HepG2 (cell line): ENCODE measurements at regions not wholly inside any gene's neighbourhood (a gene's known extent, or its start where the extent isn't known, plus 50 kb on each side); places are given as distances from the start of the nearest gene placed in this dataset.

Experiments
- ATAC-seq: fragments of 200-7000 bp; cut with Tn5 transposase; 3 replicates; pipeline ENCODE4 v1.9.1; 2020; ENCODE audit warnings: mild to moderate bottlenecking, moderate library complexity
- BruUV-seq: library from RNA; stranded (reverse); fragments of 400-500 nt; replicated peaks from 2 replicates; lab custom pipeline; 2021; lab: Mats Ljungman, UMichigan
- CTCF ChIA-PET: fragments of 300-600 bp; formaldehyde crosslinking; extraction: SDS; loops from one replicate; lab custom pipeline; 2021; ENCODE audit warnings: low total read pairs, inconsistent platforms, low intra/inter-chr PET ratio; lab: Yijun Ruan, JAX
- POLR2A ChIA-PET: fragments of 350-600 bp; sonication (Branson Sonifier 250); formaldehyde crosslinking; loops from one replicate; lab custom pipeline; 2020; ENCODE audit warnings: antibody characterized with exemption, inconsistent platforms; lab: Yijun Ruan, JAX
- DNase-seq: peaks from one replicate; pipeline ENCODE4 v3.0.0-alpha.2; 2015; ENCODE audit warnings: low spot score
- FAIRE-seq: peaks from 3 replicates; lab custom pipeline; 2011; peaks lifted over from hg19 to GRCh38; lab: Jason Lieb, UNC
- H2AFZ ChIP-seq: one replicate; pipeline ENCODE4 v1.6.1; 2011; ENCODE audit warnings: low read length, inconsistent platforms
- H3K27ac ChIP-seq: fragments of 300-600 bp; 3 replicates; pipeline ENCODE4 v1.8.0; 2011; ENCODE audit warnings: mixed run types, mild to moderate bottlenecking, mixed read lengths, low read length, inconsistent platforms; ENCODE audit not compliant: insufficient read depth; ENCODE audit errors: extremely low read length
- H3K27me3 ChIP-seq, 2 experiments: fragments of 200-600 bp in 1 of 2; 2 replicates in 1 of 2; 3 replicates in 1 of 2; pipeline versions ENCODE4 v1.6.0 to v1.8.0; 2011; ENCODE audit warnings: low read length in 2 of 2, mild to moderate bottlenecking in 2 of 2, moderate library complexity in 2 of 2, inconsistent platforms in 1 of 2; ENCODE audit not compliant: insufficient read depth in 2 of 2, control insufficient read depth in 1 of 2
- H3K36me3 ChIP-seq, 2 experiments: fragments of 200-600 bp in 1 of 2; replicated peaks in 1 of 2; 2 replicates in 1 of 2; 3 replicates in 1 of 2; pipeline versions ENCODE4 v1.5.1 to v1.8.0; 2011; ENCODE audit warnings: low read length in 2 of 2, inconsistent platforms in 1 of 2; ENCODE audit not compliant: insufficient read depth in 2 of 2, control insufficient read depth in 1 of 2
- H3K4me1 ChIP-seq: 2 replicates; pipeline ENCODE4 v1.5.1; 2012; ENCODE audit warnings: low read length, inconsistent platforms; ENCODE audit not compliant: insufficient read depth
- H3K4me2 ChIP-seq: 2 replicates; pipeline ENCODE4 v1.6.0; 2011; ENCODE audit warnings: low read depth, low read length, inconsistent platforms
- H3K4me3 ChIP-seq, 3 experiments: fragments of 200-600 bp in 1 of 3; sonication (generic), shearing (Covaris generic) in 1 of 3; replicated peaks in 1 of 3; 2 replicates each; pipeline ENCODE4 v1.5.1; 2011 to 2016; ENCODE audit warnings: low read length in 3 of 3, inconsistent platforms in 2 of 3, low read depth in 2 of 3, mild to moderate bottlenecking in 2 of 3, control low read depth in 1 of 3, mixed read lengths in 1 of 3; ENCODE audit not compliant: insufficient read depth in 1 of 3
- H3K79me2 ChIP-seq: one replicate; pipeline ENCODE4 v1.6.1; 2011; ENCODE audit warnings: low read length, inconsistent platforms; ENCODE audit not compliant: insufficient read depth
- H3K9ac ChIP-seq: 2 replicates; pipeline ENCODE4 v1.6.0; 2011; ENCODE audit warnings: mild to moderate bottlenecking, low read depth, low read length, inconsistent platforms; ENCODE audit not compliant: insufficient read depth
- H3K9me3 ChIP-seq: 2 replicates; pipeline ENCODE4 v1.5.1; 2012; ENCODE audit warnings: mild to moderate bottlenecking, low read length
- H4K20me1 ChIP-seq: 2 replicates; pipeline ENCODE4 v1.6.0; 2011; ENCODE audit warnings: inconsistent platforms, mild to moderate bottlenecking, low read length, moderate library complexity; ENCODE audit not compliant: insufficient read depth
- ATF2 ChIP-seq: sonication (generic); formaldehyde crosslinking; IDR thresholded peaks from 2 replicates; pipeline ENCODE4 v1.4.0; 2020; ENCODE audit warnings: missing genetic modification reagents
- ELF3 ChIP-seq: IDR thresholded peaks from 2 replicates; pipeline ENCODE4 v1.6.1; 2016; ENCODE audit warnings: missing genetic modification reagents, missing compliant biosample characterization
- HIC2 ChIP-seq: sonication (generic); formaldehyde crosslinking; IDR thresholded peaks from 2 replicates; pipeline ENCODE4 v1.9.0; 2022; ENCODE audit warnings: low read depth, missing genetic modification reagents
- HOMEZ ChIP-seq: IDR thresholded peaks from 2 replicates; pipeline ENCODE4 v1.6.1; 2016; ENCODE audit warnings: low read depth
- ISL2 ChIP-seq: sonication (generic); formaldehyde crosslinking; IDR thresholded peaks from 2 replicates; pipeline ENCODE4 v1.5.0; 2020; ENCODE audit warnings: missing genetic modification reagents
- PAX8 ChIP-seq: sonication (generic); formaldehyde crosslinking; IDR thresholded peaks from 2 replicates; pipeline ENCODE4 v1.8.0; 2022; ENCODE audit warnings: mild to moderate bottlenecking, missing genetic modification reagents, borderline replicate concordance
- RXRB ChIP-seq: IDR thresholded peaks from 2 replicates; pipeline ENCODE4 v1.6.1; 2016; ENCODE audit warnings: borderline replicate concordance, missing genetic modification reagents, missing compliant biosample characterization
- SUZ12 ChIP-seq: fragments of 150-350 bp; IDR thresholded peaks from 2 replicates; pipeline ENCODE4 v1.6.1; 2014; ENCODE audit warnings: low read depth, low read length
- THYN1 ChIP-seq: sonication (generic); formaldehyde crosslinking; IDR thresholded peaks from 2 replicates; pipeline ENCODE4 v1.8.1; 2023; ENCODE audit warnings: low read depth, mild to moderate bottlenecking, moderate library complexity, missing genetic modification reagents, borderline replicate concordance
- ZEB1 ChIP-seq: IDR thresholded peaks from 2 replicates; pipeline ENCODE4 v1.6.1; 2012; ENCODE audit warnings: mild to moderate bottlenecking, low read depth, inconsistent platforms; ENCODE audit not compliant: insufficient replicate concordance
- ZNF3 ChIP-seq: IDR thresholded peaks from 2 replicates; pipeline ENCODE4 v1.7.0; 2017; ENCODE audit warnings: inconsistent platforms
- ZNF441 ChIP-seq: sonication (generic); formaldehyde crosslinking; IDR thresholded peaks from 2 replicates; pipeline ENCODE4 v1.7.0; 2021; ENCODE audit warnings: missing genetic modification reagents, borderline replicate concordance
- WGBS: methylation state at CpG from one replicate; pipeline ENCODE4 v1.1.6; 2017; ENCODE audit warnings: low lambda C conversion rate; 5-methylcytosine and 5-hydroxymethylcytosine counted together
- in situ Hi-C: cut with HindIII; loops from 2 replicates; pipeline ENCODE4 v1.10.0; 2017; ENCODE audit warnings: low pct_unique_long_range_greater_than_20kb; ENCODE audit not compliant: extremely low pct_ligation_motif_present
- intact Hi-C: fragments of 100-400 bp; cut with micrococcal nuclease; formaldehyde crosslinking; loops from one replicate; pipeline ENCODE4 v1.10.0; 2022; ENCODE audit not compliant: unreplicated experiment
- TF ChIP-seq, protein P1 (sequence below): sonication (generic); formaldehyde crosslinking; IDR thresholded peaks from 2 replicates; pipeline ENCODE4 v1.5.1; 2020; ENCODE audit warnings: missing genetic modification reagents, mild to moderate bottlenecking, borderline replicate concordance
- TF ChIP-seq, protein P2 (sequence below): sonication (generic); formaldehyde crosslinking; IDR thresholded peaks from 2 replicates; pipeline ENCODE4 v1.9.0; 2021; ENCODE audit warnings: missing genetic modification reagents, mild to moderate bottlenecking, borderline replicate concordance

- ATAC-seq = no peak
- H3K27ac ChIP-seq = no peak overlapping the region
- BruUV-seq = no TSS peak
Observed at GRCh38 chr14:79965896-79966295, 245.4 kb downstream of the DIO2 start.

More at GRCh38 chr14:79965896-79966295, 245.4 kb downstream of the DIO2 start:
- no peak overlapping the region for H3K4me2 ChIP-seq
- no peaks in the 10 kb centered on the region for H3K27me3 ChIP-seq
- CTCF ChIA-PET = no interaction called here
- intact Hi-C loops = no loop called here
- H3K9me3 ChIP-seq = peaks cover 90% of the 10 kb centered on the region
- no peaks in the 10 kb centered on the region for H3K4me1 ChIP-seq
- POLR2A ChIA-PET = no interaction called here
- no peak overlapping the region for H3K9ac ChIP-seq
- H3K79me2 ChIP-seq = no peaks in the 10 kb centered on the region
- in situ Hi-C loops = no loop called here
- H3K4me3 ChIP-seq = no peak overlapping the region
- FAIRE-seq (no peak), DNase-seq (no peak)
- WGBS = 3% methylated on average over 2 of the region's 2 CpGs
- H2AFZ ChIP-seq = no peak overlapping the region
- TF ChIP-seq SUZ12 = no peak
- no peak for TF ChIP-seq THYN1 (CRISPR knock-in tag)
- no peak for TF ChIP-seq ISL2 (CRISPR knock-in tag)
- TF ChIP-seq PAX8 = no peak
- TF ChIP-seq ELF3 (CRISPR knock-in tag) = no peak
- no peak for TF ChIP-seq ZNF441 (CRISPR knock-in tag)
- TF ChIP-seq RXRB (CRISPR knock-in tag) = no peak
- TF ChIP-seq, protein P1, sequence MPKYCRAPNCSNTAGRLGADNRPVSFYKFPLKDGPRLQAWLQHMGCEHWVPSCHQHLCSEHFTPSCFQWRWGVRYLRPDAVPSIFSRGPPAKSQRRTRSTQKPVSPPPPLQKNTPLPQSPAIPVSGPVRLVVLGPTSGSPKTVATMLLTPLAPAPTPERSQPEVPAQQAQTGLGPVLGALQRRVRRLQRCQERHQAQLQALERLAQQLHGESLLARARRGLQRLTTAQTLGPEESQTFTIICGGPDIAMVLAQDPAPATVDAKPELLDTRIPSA (CRISPR knock-in tag) = no peak
- no peak for TF ChIP-seq HIC2 (CRISPR knock-in tag)
- TF ChIP-seq HOMEZ (CRISPR knock-in tag) = no peak
- TF ChIP-seq, protein P2, sequence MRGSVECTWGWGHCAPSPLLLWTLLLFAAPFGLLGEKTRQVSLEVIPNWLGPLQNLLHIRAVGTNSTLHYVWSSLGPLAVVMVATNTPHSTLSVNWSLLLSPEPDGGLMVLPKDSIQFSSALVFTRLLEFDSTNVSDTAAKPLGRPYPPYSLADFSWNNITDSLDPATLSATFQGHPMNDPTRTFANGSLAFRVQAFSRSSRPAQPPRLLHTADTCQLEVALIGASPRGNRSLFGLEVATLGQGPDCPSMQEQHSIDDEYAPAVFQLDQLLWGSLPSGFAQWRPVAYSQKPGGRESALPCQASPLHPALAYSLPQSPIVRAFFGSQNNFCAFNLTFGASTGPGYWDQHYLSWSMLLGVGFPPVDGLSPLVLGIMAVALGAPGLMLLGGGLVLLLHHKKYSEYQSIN (CRISPR knock-in tag) = no peak
- TF ChIP-seq ZNF3 (CRISPR knock-in tag) = no peak
- TF ChIP-seq ATF2 (CRISPR knock-in tag) = no peak
- TF ChIP-seq ZEB1 = no peak
- no peaks in the 10 kb centered on the region for H3K36me3 ChIP-seq
- no peaks in the 10 kb centered on the region for H4K20me1 ChIP-seq
